Subcutaneous abdominal adipose tissue (tissue), 5 donors: ENCODE measurements at regions not wholly inside any gene's neighbourhood (a gene's known extent, or its start where the extent isn't known, plus 50 kb on each side); places are given as distances from the start of the nearest gene placed in this dataset.
A peak's percentile ranks its signal among the peaks of the same experiment; 100 is the strongest.

Source experiments
- H3K27ac ChIP-seq: one replicate; pipeline ENCODE4 v1.7.0; 2013; ENCODE audit warnings: low read depth, mild to moderate bottlenecking, inconsistent platforms, low read length, moderate library complexity
- H3K27me3 ChIP-seq, 5 donors: one replicate each; pipeline ENCODE4 v1.7.0; 2013; ENCODE audit warnings: low read length in 5 of 5, inconsistent platforms in 1 of 5; ENCODE audit not compliant: control insufficient read depth in 5 of 5, insufficient read depth in 4 of 5
- H3K36me3 ChIP-seq, 5 donors: one replicate each; pipeline ENCODE4 v1.7.0; 2013; ENCODE audit warnings: low read length in 5 of 5; ENCODE audit not compliant: control insufficient read depth in 5 of 5, insufficient read depth in 5 of 5
- H3K4me1 ChIP-seq, 5 donors: one replicate each; pipeline ENCODE4 v1.7.0; 2013; ENCODE audit warnings: low read length in 5 of 5, mild to moderate bottlenecking in 3 of 5, moderate library complexity in 1 of 5; ENCODE audit not compliant: control insufficient read depth in 5 of 5, insufficient read depth in 5 of 5
- H3K4me3 ChIP-seq, 5 donors: one replicate each; pipeline ENCODE4 v1.7.0; 2013; ENCODE audit warnings: low read length in 5 of 5, low read depth in 1 of 5
- H3K9ac ChIP-seq, 5 donors: one replicate each; pipeline ENCODE4 v1.7.0; 2013; ENCODE audit warnings: low read length in 5 of 5, mild to moderate bottlenecking in 4 of 5, moderate library complexity in 3 of 5
- H3K9me3 ChIP-seq, 5 donors: one replicate each; pipeline ENCODE4 v1.7.0; 2013; ENCODE audit warnings: low read length in 5 of 5; ENCODE audit not compliant: control insufficient read depth in 5 of 5
- donor health status: healthy.
- donor health status: healthy.
- donor health status: healthy.
- donor health status: healthy.
- donor health status: healthy.

GRCh38 chr6:37092923-37093727 lies 76.8 kb upstream of the PIM1 start:
- H3K9ac ChIP-seq: peak overlapping the region in 3 of 5 donors; percentile 30 to 66 (median 54)
- no peaks in the 10 kb centered on the region for H3K9me3 ChIP-seq
- H3K4me3 ChIP-seq: no peak overlapping the region
- H3K4me1 ChIP-seq: peaks cover 4 to 45% (median 32%) of the 10 kb centered on the region in 5 donors
- peak overlapping the region; percentile 44 for H3K27ac ChIP-seq
- H3K27me3 ChIP-seq: no peaks in the 10 kb centered on the region
- no peaks in the 10 kb centered on the region for H3K36me3 ChIP-seq

- Histone ChIP-seq H3K9ac (no peak overlapping the region), H3K27me3 (no peaks in the 10 kb centered on the region), H3K27ac (peak overlapping the region; percentile 44), H3K4me3 (no peak overlapping the region), H3K4me1 (peaks cover 4 to 46% (median 34%) of the 10 kb centered on the region in 5 donors), H3K9me3 (no peaks in the 10 kb centered on the region), H3K36me3 (no peaks in the 10 kb centered on the region)
Observed at GRCh38 chr6:37093728-37094069, 76.3 kb upstream of the PIM1 start.

- no peak overlapping the region for H3K4me3 ChIP-seq
- no peaks in the 10 kb centered on the region for H3K36me3 ChIP-seq
- H3K9me3 ChIP-seq: no peaks in the 10 kb centered on the region
- H3K27ac ChIP-seq: peak overlapping the region; percentile 76
- H3K27me3 ChIP-seq: no peaks in the 10 kb centered on the region
- H3K9ac ChIP-seq: peak overlapping the region in 1 of 5 donors; percentile 30
- H3K4me1 ChIP-seq: peaks cover 4 to 51% (median 38%) of the 10 kb centered on the region in 5 donors
Observed at GRCh38 chr6:37095997-37096396, 74.0 kb upstream of the PIM1 start.

- H3K27ac ChIP-seq: peak overlapping the region; percentile 76
- H3K36me3 ChIP-seq: no peaks in the 10 kb centered on the region
- no peaks in the 10 kb centered on the region for H3K27me3 ChIP-seq
- H3K9me3 ChIP-seq: no peaks in the 10 kb centered on the region
- peaks cover 7 to 57% (median 44%) of the 10 kb centered on the region in 5 donors for H3K4me1 ChIP-seq
- H3K4me3 ChIP-seq: no peak overlapping the region
- H3K9ac ChIP-seq: no peak overlapping the region
Observed at GRCh38 chr6:37097335-37097734, 72.6 kb upstream of the PIM1 start.

- H3K27me3 ChIP-seq: no peaks in the 10 kb centered on the region
- no peak overlapping the region for H3K4me3 ChIP-seq
- H3K9me3 ChIP-seq: no peaks in the 10 kb centered on the region
- H3K4me1 ChIP-seq: peaks cover 14 to 56% (median 50%) of the 10 kb centered on the region in 5 donors
- H3K36me3 ChIP-seq: no peaks in the 10 kb centered on the region
- no peak overlapping the region for H3K27ac ChIP-seq
- no peak overlapping the region for H3K9ac ChIP-seq
Observed at GRCh38 chr6:37099442-37099841, 70.5 kb upstream of the PIM1 start.

GRCh38 chr6:37100745-37101144 lies 69.2 kb upstream of the PIM1 start:
- H3K9me3 ChIP-seq: no peaks in the 10 kb centered on the region
- no peak overlapping the region for H3K9ac ChIP-seq
- peaks cover 21 to 57% (median 45%) of the 10 kb centered on the region in 5 donors for H3K4me1 ChIP-seq
- H3K36me3 ChIP-seq: no peaks in the 10 kb centered on the region
- no peak overlapping the region for H3K4me3 ChIP-seq
- no peak overlapping the region for H3K27ac ChIP-seq
- no peaks in the 10 kb centered on the region for H3K27me3 ChIP-seq

GRCh38 chr6:37101991-37102298 lies 68.0 kb upstream of the PIM1 start:
- Histone ChIP-seq H3K4me1 (peaks cover 19 to 46% (median 38%) of the 10 kb centered on the region in 5 donors), H3K36me3 (no peaks in the 10 kb centered on the region), H3K9ac (peak overlapping the region in 4 of 5 donors; percentile 63 to 84 (median 71)), H3K27me3 (no peaks in the 10 kb centered on the region), H3K4me3 (peak overlapping the region; percentile 35 to 61 (median 58)), H3K27ac (peak overlapping the region; percentile 97), H3K9me3 (no peaks in the 10 kb centered on the region)

GRCh38 chr6:37102299-37103168 lies 67.4 kb upstream of the PIM1 start:
- Histone ChIP-seq H3K4me3 (peak overlapping the region; percentile 35 to 61 (median 58)), H3K27ac (peak overlapping the region; percentile 97), H3K4me1 (peaks cover 19 to 46% (median 43%) of the 10 kb centered on the region in 5 donors), H3K27me3 (no peaks in the 10 kb centered on the region), H3K9me3 (no peaks in the 10 kb centered on the region), H3K36me3 (no peaks in the 10 kb centered on the region), H3K9ac (peak overlapping the region; percentile 57 to 84 (median 72))

GRCh38 chr6:37103169-37104039 lies 66.5 kb upstream of the PIM1 start:
- H3K9ac ChIP-seq: peak overlapping the region; percentile 49 to 84 (median 74)
- no peaks in the 10 kb centered on the region for H3K9me3 ChIP-seq
- no peaks in the 10 kb centered on the region for H3K27me3 ChIP-seq
- H3K4me3 ChIP-seq: peak overlapping the region; percentile 29 to 61 (median 58)
- peaks cover 19 to 46% (median 43%) of the 10 kb centered on the region in 5 donors for H3K4me1 ChIP-seq
- H3K27ac ChIP-seq: peak overlapping the region; percentile 97
- H3K36me3 ChIP-seq: no peaks in the 10 kb centered on the region
